OCI-LY7 (cell line): ENCODE measurements at regions not wholly inside any gene's neighbourhood (a gene's known extent, or its start where the extent isn't known, plus 50 kb on each side); places are given as distances from the start of the nearest gene placed in this dataset.

Experiments used
- EZH2phosphoT487 ChIP-seq: fragments of 200-600 bp; sonication (generic); IDR thresholded peaks from 2 replicates; pipeline ENCODE4 v1.6.1; 2018; ENCODE audit warnings: low read depth, borderline replicate concordance, mild to moderate bottlenecking, mixed run types, antibody characterized with exemption, low read length, moderate library complexity, mixed read lengths
- TF ChIP-seq, protein P1 (sequence below): fragments of 200-600 bp; sonication (generic); conservative IDR thresholded peaks from 2 replicates; pipeline ENCODE4 v1.5.1; 2014; ENCODE audit warnings: mild to moderate bottlenecking, antibody characterized with exemption, low read length, moderate library complexity, mixed read lengths

DNA sequence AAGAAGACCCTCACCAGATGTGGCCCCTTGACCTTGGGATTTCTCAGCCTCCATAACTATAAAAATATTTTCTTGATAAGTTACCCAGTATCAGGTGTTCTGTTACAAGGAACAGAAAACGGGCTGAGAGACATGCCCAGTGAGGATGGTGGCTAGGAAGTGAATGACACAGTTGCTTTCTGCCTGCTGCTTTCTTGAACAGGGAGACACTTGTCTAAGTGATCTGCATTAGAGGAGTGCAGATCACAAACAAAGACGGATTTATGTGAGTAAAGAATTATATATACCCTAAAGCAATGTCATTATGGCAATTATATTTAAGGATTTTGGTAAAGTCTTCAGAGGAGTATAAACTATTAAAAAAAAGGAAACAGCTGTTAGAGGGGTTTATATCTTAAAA is 169.2 kb upstream of the AHR start:
- TF ChIP-seq, protein P1, sequence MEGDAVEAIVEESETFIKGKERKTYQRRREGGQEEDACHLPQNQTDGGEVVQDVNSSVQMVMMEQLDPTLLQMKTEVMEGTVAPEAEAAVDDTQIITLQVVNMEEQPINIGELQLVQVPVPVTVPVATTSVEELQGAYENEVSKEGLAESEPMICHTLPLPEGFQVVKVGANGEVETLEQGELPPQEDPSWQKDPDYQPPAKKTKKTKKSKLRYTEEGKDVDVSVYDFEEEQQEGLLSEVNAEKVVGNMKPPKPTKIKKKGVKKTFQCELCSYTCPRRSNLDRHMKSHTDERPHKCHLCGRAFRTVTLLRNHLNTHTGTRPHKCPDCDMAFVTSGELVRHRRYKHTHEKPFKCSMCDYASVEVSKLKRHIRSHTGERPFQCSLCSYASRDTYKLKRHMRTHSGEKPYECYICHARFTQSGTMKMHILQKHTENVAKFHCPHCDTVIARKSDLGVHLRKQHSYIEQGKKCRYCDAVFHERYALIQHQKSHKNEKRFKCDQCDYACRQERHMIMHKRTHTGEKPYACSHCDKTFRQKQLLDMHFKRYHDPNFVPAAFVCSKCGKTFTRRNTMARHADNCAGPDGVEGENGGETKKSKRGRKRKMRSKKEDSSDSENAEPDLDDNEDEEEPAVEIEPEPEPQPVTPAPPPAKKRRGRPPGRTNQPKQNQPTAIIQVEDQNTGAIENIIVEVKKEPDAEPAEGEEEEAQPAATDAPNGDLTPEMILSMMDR, result no peak
- no peak for TF ChIP-seq EZH2phosphoT487
